Gastrocnemius medialis (tissue), 4 donors: ENCODE measurements at regions not wholly inside any gene's neighbourhood (a gene's known extent, or its start where the extent isn't known, plus 50 kb on each side); places are given as distances from the start of the nearest gene placed in this dataset.

Experiments used
- ATAC-seq, 2 donors: fragments of 150-250 bp; one replicate each; pipeline ENCODE4 v1.9.1; 2016
- DNase-seq, 2 donors: peaks; one replicate each; pipeline ENCODE4 v3.0.0-alpha.2; 2019
- H3K27ac ChIP-seq, 4 donors: fragments of 200-600 bp; sonication (generic); 1 replicate in 1 of 4; 2 replicates in 3 of 4; pipeline ENCODE4 v1.5.1; 2016 to 2018; ENCODE audit warnings: mild to moderate bottlenecking in 2 of 4, moderate library complexity in 1 of 4
- H3K27me3 ChIP-seq, 3 donors: fragments of 200-600 bp; sonication (generic) in 2 of 3; 1 replicate in 1 of 3; 2 replicates in 2 of 3; pipeline versions ENCODE4 v1.5.1 to v1.6.0; 2016 to 2019; ENCODE audit warnings: mild to moderate bottlenecking in 1 of 3, moderate library complexity in 1 of 3
- H3K36me3 ChIP-seq, 2 donors: fragments of 200-600 bp; sonication (generic) in 1 of 2; one replicate each; pipeline ENCODE4 v1.5.1; 2017 to 2018
- H3K4me1 ChIP-seq, 2 donors: fragments of 200-600 bp; sonication (generic) in 1 of 2; one replicate each; pipeline ENCODE4 v1.5.1; 2016 to 2017; ENCODE audit warnings: mild to moderate bottlenecking in 2 of 2
- H3K4me3 ChIP-seq, 4 donors: fragments of 200-600 bp; sonication (generic) in 3 of 4; 1 replicate in 1 of 4; 2 replicates in 3 of 4; pipeline ENCODE4 v1.5.1; 2016 to 2019; ENCODE audit warnings: mild to moderate bottlenecking in 2 of 4
- H3K9me3 ChIP-seq, 3 donors: fragments of 200-600 bp; sonication (generic) in 2 of 3; 1 replicate in 1 of 3; 2 replicates in 2 of 3; pipeline ENCODE4 v1.5.1; 2016 to 2019
- POLR2A ChIP-seq, 2 donors: fragments of 450-650 bp; IDR thresholded peaks; one replicate each; pipeline ENCODE4 v1.6.1; 2017; ENCODE audit warnings: antibody characterized with exemption in 2 of 2, mild to moderate bottlenecking in 2 of 2, moderate library complexity in 2 of 2
- in situ Hi-C, 4 donors: fragments of 200-750 bp; cut with MboI; loops; one replicate each; pipeline versions ENCODE4 v1.15.0 to v1.8.0; 2017; ENCODE audit warnings: low sequenced_read_pairs in 4 of 4
- intact Hi-C: fragments of 100-400 bp; cut with DNase I; formaldehyde crosslinking; loops from one replicate; pipeline ENCODE4 v1.15.1; 2023; ENCODE audit warnings: low total_unique reads
- TF ChIP-seq, protein P1 (sequence below), 5 experiments: fragments of 450-650 bp in 3 of 5; fragments of 200-600 bp in 2 of 5; sonication (generic) in 2 of 5; IDR thresholded peaks in 4 of 5; conservative IDR thresholded peaks in 1 of 5; 1 replicate in 4 of 5; 2 replicates in 1 of 5; pipeline ENCODE4 v1.5.1; 2016 to 2019; ENCODE audit warnings: antibody characterized with exemption in 5 of 5, mild to moderate bottlenecking in 3 of 5, moderate library complexity in 3 of 5

DNA sequence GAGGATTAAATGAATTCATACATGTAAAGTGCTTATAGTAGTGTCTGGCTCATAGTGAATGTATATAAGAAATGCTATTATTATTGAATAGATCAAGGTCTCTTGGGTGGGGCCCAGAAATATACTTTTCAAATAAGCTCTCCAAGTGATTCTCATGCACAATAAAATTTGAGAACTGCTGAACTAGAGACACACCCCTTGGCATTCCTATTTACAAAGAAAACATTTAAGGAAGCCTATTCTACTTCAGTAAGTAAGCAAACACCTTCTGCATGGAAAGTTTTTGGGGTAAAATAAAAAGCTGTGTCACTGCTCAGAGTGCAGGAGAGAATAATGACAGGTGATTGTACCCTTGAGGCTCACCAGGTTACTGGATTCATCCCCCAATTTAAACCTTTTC, 75.2 kb downstream of the EOMES start:
- no peak for DNase-seq
- Histone ChIP-seq H3K4me1 (no peaks in the 10 kb centered on the region), H3K4me3 (no peak overlapping the region), H3K9me3 (no peaks in the 10 kb centered on the region), H3K27ac (no peak overlapping the region), H3K36me3 (no peaks in the 10 kb centered on the region), H3K27me3 (no peaks in the 10 kb centered on the region)
- intact Hi-C loops (no loop called here), in situ Hi-C loops (no loop called here)
- ATAC-seq: no peak
- no peak for TF ChIP-seq POLR2A (IDR thresholded peaks at IDR 0.05)
- TF ChIP-seq, protein P1, sequence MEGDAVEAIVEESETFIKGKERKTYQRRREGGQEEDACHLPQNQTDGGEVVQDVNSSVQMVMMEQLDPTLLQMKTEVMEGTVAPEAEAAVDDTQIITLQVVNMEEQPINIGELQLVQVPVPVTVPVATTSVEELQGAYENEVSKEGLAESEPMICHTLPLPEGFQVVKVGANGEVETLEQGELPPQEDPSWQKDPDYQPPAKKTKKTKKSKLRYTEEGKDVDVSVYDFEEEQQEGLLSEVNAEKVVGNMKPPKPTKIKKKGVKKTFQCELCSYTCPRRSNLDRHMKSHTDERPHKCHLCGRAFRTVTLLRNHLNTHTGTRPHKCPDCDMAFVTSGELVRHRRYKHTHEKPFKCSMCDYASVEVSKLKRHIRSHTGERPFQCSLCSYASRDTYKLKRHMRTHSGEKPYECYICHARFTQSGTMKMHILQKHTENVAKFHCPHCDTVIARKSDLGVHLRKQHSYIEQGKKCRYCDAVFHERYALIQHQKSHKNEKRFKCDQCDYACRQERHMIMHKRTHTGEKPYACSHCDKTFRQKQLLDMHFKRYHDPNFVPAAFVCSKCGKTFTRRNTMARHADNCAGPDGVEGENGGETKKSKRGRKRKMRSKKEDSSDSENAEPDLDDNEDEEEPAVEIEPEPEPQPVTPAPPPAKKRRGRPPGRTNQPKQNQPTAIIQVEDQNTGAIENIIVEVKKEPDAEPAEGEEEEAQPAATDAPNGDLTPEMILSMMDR (IDR thresholded peaks at IDR 0.05 in 4 of 5, conservative IDR thresholded peaks at IDR 0.05 in 1 of 5): no peak

DNA sequence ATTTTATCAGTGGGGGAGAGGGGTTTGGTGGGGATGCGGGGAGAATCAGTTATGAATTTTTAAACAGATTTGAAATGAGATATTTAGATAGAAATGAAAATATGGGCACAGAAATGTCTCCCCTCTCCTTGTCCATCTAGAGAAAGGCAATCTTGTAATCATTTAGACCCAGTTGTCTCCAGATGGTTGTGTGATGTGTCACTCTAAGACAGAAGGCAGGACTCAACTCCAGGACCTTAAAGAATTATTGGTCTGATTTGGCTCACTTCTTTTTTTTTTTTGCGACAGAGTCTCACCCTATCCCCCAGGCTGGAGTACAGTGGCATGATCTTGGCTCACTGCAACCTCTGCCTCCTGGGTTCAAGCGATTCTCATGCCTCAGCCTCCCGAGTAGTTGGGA, 77.2 kb downstream of the EOMES start:
- no peaks in the 10 kb centered on the region for H3K4me1 ChIP-seq
- H3K27me3 ChIP-seq: no peaks in the 10 kb centered on the region
- TF ChIP-seq, protein P1 (IDR thresholded peaks at IDR 0.05 in 4 of 5, conservative IDR thresholded peaks at IDR 0.05 in 1 of 5): no peak
- no peak for TF ChIP-seq POLR2A (IDR thresholded peaks at IDR 0.05)
- H3K27ac ChIP-seq: no peak overlapping the region
- no peak for ATAC-seq
- DNase-seq: no peak
- intact Hi-C loops: no loop called here
- no peaks in the 10 kb centered on the region for H3K9me3 ChIP-seq
- in situ Hi-C loops: no loop called here
- no peak overlapping the region for H3K4me3 ChIP-seq
- no peaks in the 10 kb centered on the region for H3K36me3 ChIP-seq

DNA sequence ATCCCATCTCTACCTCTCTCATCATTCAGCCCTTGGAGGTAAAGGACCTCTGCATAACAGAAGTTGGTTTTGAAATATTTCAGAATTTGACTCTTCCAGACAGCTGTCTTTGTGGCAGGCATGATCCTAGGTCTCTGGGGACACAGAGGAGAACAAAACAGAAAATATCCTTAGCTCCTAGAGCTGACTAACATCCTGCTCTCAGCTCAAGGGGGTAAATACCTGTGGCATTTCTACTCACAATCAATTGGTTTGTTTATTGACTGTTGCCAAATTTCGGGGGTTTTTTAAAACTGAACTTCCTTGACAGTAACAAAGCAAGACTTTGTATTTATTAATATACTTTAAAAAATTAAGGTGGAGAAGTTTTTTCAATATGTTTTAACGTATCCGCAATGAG, 78.8 kb downstream of the EOMES start:
- Histone ChIP-seq H3K4me3 (no peak overlapping the region), H3K4me1 (no peaks in the 10 kb centered on the region), H3K9me3 (no peaks in the 10 kb centered on the region), H3K27ac (no peak overlapping the region), H3K36me3 (no peaks in the 10 kb centered on the region), H3K27me3 (no peaks in the 10 kb centered on the region)
- DNase-seq (no peak), ATAC-seq (no peak)
- in situ Hi-C loops: no loop called here
- no peak for TF ChIP-seq POLR2A (IDR thresholded peaks at IDR 0.05)
- TF ChIP-seq, protein P1 (IDR thresholded peaks at IDR 0.05 in 4 of 5, conservative IDR thresholded peaks at IDR 0.05 in 1 of 5): no peak
- intact Hi-C loops: no loop called here

DNA sequence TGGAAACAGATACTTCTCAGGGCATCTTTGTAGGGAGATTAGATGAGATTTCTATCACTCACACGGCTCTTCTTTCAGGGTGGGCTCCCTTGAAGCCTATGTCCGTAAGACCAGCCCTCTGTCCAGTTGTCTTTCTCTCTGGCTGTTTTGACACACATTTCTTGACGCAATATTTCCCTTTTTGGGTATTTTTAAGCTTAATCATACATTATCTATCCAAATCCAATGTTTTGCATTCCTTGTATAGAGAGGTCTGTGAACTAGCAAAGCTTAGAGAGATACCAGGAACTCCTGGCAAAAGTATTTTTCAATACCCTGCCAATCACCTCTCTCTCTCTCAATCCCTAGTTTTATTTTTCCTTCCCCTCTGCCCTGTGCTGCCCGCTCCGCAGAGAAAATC, 79.3 kb downstream of the EOMES start:
- Histone ChIP-seq H3K4me1 (no peaks in the 10 kb centered on the region), H3K9me3 (no peaks in the 10 kb centered on the region), H3K27me3 (no peaks in the 10 kb centered on the region), H3K4me3 (no peak overlapping the region), H3K27ac (no peak overlapping the region), H3K36me3 (no peaks in the 10 kb centered on the region)
- in situ Hi-C loops: no loop called here
- intact Hi-C loops: no loop called here
- DNase-seq: no peak
- ATAC-seq: no peak
- TF ChIP-seq POLR2A (IDR thresholded peaks at IDR 0.05): no peak
- TF ChIP-seq, protein P1 (IDR thresholded peaks at IDR 0.05 in 4 of 5, conservative IDR thresholded peaks at IDR 0.05 in 1 of 5): no peak

DNA sequence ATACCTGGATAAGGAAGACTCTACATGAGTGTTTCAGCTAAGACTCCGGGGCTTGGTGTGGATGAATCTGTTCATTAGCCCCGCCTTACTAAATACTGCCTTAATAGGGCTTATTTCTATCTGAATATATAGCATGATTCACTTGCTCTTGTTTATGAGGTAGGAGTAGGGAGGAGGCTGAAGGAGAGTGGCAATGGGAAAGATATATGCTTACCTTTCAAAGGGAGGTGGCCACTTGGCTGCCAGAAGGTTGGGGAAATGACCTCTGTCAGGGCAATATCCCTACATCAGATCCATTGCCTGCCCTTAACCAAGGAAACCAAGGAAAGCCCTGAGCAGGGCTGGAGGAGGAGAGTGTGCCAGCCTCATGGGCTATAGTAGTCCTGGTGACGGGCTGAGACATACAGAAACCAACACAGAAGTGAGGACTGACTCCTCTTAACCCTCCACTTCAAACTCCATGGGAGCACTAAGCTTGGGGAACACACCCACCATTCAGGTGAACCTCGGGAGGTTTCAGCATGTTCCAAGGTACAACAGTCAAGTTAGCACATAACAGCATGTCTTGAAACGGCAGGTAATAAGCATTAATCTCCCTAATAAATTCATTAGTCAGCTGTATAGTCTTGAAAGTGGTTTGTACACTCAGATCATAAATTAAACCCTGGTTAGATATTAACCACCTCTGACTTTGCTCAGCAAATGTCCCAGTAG, 80.1 kb downstream of the EOMES start:
- H3K9me3 ChIP-seq: no peaks in the 10 kb centered on the region
- in situ Hi-C loops (no loop called here), intact Hi-C loops (no loop called here)
- no peaks in the 10 kb centered on the region for H3K36me3 ChIP-seq
- H3K27me3 ChIP-seq: no peaks in the 10 kb centered on the region
- no peaks in the 10 kb centered on the region for H3K4me1 ChIP-seq
- H3K27ac ChIP-seq: no peak overlapping the region
- no peak overlapping the region for H3K4me3 ChIP-seq
- ATAC-seq: no peak
- DNase-seq: no peak
- no peak for TF ChIP-seq POLR2A (IDR thresholded peaks at IDR 0.05)
- TF ChIP-seq, protein P1 (IDR thresholded peaks at IDR 0.05 in 4 of 5, conservative IDR thresholded peaks at IDR 0.05 in 1 of 5): no peak
